ENCODE measurements at regions not wholly inside any gene's neighbourhood (a gene's known extent, or its start where the extent isn't known, plus 50 kb on each side); places are given as distances from the start of the nearest gene placed in this dataset.

DNA sequence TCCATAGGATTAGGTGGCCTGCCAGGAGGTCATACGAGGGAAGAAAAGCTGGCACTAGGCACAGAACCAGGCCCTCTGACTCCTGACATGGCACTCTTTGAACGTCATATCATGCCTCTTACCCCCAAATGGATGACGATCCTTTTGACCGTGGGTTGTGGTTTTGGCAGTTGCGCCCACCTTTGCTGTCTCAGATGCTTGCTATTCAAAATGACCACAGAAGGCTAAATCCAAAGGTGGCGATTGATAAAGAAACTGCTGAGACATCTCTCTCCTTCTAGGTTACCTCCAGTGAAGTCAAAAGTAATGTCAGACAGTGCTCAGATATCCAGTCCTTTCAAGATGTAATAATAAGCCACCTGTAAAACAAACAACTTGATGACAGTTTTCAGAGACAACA is 385.0 kb downstream of the EFNA5 start:
- TF ChIP-seq EP300 (IDR thresholded peaks at IDR 0.05) (no peak), POLR2AphosphoS5 (IDR thresholded peaks at IDR 0.05) (no peak), POLR2A (IDR thresholded peaks at IDR 0.05) (no peak)
- TF ChIP-seq, protein P1, sequence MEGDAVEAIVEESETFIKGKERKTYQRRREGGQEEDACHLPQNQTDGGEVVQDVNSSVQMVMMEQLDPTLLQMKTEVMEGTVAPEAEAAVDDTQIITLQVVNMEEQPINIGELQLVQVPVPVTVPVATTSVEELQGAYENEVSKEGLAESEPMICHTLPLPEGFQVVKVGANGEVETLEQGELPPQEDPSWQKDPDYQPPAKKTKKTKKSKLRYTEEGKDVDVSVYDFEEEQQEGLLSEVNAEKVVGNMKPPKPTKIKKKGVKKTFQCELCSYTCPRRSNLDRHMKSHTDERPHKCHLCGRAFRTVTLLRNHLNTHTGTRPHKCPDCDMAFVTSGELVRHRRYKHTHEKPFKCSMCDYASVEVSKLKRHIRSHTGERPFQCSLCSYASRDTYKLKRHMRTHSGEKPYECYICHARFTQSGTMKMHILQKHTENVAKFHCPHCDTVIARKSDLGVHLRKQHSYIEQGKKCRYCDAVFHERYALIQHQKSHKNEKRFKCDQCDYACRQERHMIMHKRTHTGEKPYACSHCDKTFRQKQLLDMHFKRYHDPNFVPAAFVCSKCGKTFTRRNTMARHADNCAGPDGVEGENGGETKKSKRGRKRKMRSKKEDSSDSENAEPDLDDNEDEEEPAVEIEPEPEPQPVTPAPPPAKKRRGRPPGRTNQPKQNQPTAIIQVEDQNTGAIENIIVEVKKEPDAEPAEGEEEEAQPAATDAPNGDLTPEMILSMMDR (IDR thresholded peaks at IDR 0.05): no peak

DNA sequence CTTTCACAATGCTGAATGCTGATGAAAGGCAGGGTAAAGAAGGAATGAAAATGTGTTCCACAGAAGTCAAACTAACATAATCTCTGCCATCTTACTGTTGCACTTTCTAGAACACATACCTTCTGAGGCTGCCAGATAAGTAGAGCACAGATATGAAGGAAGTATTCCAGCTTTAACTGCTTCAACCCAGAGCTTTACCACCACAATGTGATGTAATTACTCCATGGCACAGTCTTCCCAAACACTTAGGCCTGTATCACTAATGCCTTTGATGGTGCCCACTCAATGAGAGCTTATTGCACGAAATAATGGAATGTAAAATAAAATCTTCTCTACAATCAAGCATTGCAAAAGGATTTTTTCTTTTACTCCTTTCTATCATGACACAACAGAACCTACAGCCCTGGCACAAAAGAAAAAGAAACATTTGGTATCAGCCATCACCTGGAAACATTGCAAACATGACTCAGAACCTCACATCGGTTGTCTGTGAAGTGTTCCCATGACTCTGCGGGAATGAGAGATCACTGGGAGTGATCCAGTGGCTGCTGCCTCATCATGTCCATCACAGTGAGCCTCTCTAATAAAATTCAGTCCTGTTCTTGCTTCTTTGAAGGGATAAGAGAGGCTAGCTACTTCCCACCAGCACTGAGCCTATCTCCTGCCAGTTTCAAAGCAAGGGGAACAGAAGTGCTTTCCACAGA is 385.8 kb downstream of the EFNA5 start:
- H3K4me3 ChIP-seq: no peak overlapping the region
- WGBS, 2 donors: 81 to 87% methylated on average over 3 of the region's 3 CpGs
- no peaks in the 10 kb centered on the region for H3K9me3 ChIP-seq
- no peak for TF ChIP-seq POLR2AphosphoS5 (IDR thresholded peaks at IDR 0.05)
- no peak for TF ChIP-seq POLR2A (IDR thresholded peaks at IDR 0.05)
- TF ChIP-seq EP300 (IDR thresholded peaks at IDR 0.05): no peak
- TF ChIP-seq, protein P1 (IDR thresholded peaks at IDR 0.05): no peak
- DNase-seq (no peak), ATAC-seq (ENCODE audit: low FRiP score in 2 of 2) (no peak)
- H3K36me3 ChIP-seq: no peaks in the 10 kb centered on the region
- no peaks in the 10 kb centered on the region for H3K27me3 ChIP-seq
- H3K27ac ChIP-seq: no peak overlapping the region
- H3K4me1 ChIP-seq: no peaks in the 10 kb centered on the region

More for the DNA sequence above, 385.0 kb downstream of the EFNA5 start:
- Histone ChIP-seq H3K27ac (no peak overlapping the region), H3K4me1 (no peaks in the 10 kb centered on the region), H3K4me3 (no peak overlapping the region), H3K9me3 (no peaks in the 10 kb centered on the region), H3K27me3 (no peaks in the 10 kb centered on the region), H3K36me3 (no peaks in the 10 kb centered on the region)
- DNase-seq (no peak), ATAC-seq (ENCODE audit: low FRiP score in 2 of 2) (no peak)
- WGBS, 2 donors: 76 to 87% methylated on average over 6 of the region's 6 CpGs

DNA sequence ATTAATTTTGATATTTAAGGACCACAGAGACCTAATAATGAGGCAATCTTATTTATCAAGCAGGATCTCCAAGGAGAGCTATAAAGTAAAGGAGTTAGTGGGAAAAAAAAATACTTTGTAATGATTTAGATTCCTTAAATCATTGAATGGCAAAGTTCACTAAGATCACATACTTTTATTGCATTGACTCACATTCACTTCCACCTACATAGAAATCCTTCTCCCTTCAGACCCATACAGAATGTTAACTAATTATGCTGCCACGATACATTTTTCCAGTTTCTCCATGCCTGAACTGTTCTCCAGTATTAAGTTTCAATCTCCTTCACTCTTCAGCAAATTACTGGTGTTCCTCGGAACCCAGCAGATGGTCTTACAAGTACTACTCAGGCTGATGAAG is 388.7 kb downstream of the EFNA5 start:
- H3K4me3 ChIP-seq: no peak overlapping the region
- H3K9me3 ChIP-seq: no peaks in the 10 kb centered on the region
- H3K4me1 ChIP-seq: no peaks in the 10 kb centered on the region
- DNase-seq: no peak
- no peaks in the 10 kb centered on the region for H3K27me3 ChIP-seq
- TF ChIP-seq, protein P1 (IDR thresholded peaks at IDR 0.05): no peak
- TF ChIP-seq POLR2AphosphoS5 (IDR thresholded peaks at IDR 0.05): no peak
- no peak for TF ChIP-seq POLR2A (IDR thresholded peaks at IDR 0.05)
- no peak for TF ChIP-seq EP300 (IDR thresholded peaks at IDR 0.05)
- WGBS, 2 donors: 90 to 95% methylated on average over 2 of the region's 2 CpGs
- ATAC-seq (ENCODE audit: low FRiP score in 2 of 2): no peak
- H3K36me3 ChIP-seq: no peaks in the 10 kb centered on the region
- H3K27ac ChIP-seq: no peak overlapping the region

DNA sequence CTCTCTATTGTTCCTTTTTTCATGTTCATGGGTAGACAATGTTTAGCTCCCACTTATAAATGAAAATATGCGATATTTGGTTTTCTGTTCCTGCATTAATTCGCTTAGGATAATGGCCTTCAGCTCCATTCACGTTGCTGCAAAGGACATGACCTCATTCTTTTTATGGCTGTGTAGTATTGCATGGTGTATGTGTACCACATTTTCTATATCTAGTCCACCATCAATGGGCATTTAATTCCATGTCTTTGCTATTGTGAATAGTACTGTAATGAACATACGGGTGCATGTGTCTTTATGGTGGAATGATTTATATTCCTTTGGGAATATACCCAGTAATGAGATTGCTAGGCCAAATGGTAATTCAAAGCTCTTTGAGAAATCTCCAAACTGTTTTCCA is 392.0 kb downstream of the EFNA5 start:
- Histone ChIP-seq H3K4me1 (no peaks in the 10 kb centered on the region), H3K4me3 (no peak overlapping the region), H3K27ac (no peak overlapping the region), H3K27me3 (no peaks in the 10 kb centered on the region), H3K36me3 (no peaks in the 10 kb centered on the region), H3K9me3 (no peaks in the 10 kb centered on the region)
- no peak for DNase-seq
- WGBS, 2 donors: 60 to 61% methylated on average over 4 of the region's 4 CpGs
- TF ChIP-seq POLR2A (IDR thresholded peaks at IDR 0.05) (no peak), EP300 (IDR thresholded peaks at IDR 0.05) (no peak), POLR2AphosphoS5 (IDR thresholded peaks at IDR 0.05) (no peak)
- TF ChIP-seq, protein P1 (IDR thresholded peaks at IDR 0.05): no peak
- no peak for ATAC-seq (ENCODE audit: low FRiP score in 2 of 2)
